ENCODE measurements at regions not wholly inside any gene's neighbourhood (a gene's known extent, or its start where the extent isn't known, plus 50 kb on each side); places are given as distances from the start of the nearest gene placed in this dataset.
"Not testable (repeated sequence)": the region's sequence is repeated elsewhere in the genome, so short reads cannot be mapped to it uniquely, and the experiment has no call there.

GRCh38 chr12:63508543-63508942 lies 159.8 kb downstream of the DPY19L2 start:
- DNase-seq, result no peak

GRCh38 chr12:63499567-63499966 lies 168.7 kb downstream of the DPY19L2 start:
- no peak for DNase-seq

GRCh38 chr12:63498239-63498638 lies 170.1 kb downstream of the DPY19L2 start:
- no peak for DNase-seq

GRCh38 chr12:63496654-63497053 lies 171.6 kb downstream of the DPY19L2 start:
- no peak for DNase-seq

GRCh38 chr12:63495974-63496373 lies 172.3 kb downstream of the DPY19L2 start:
- DNase-seq, result no peak

GRCh38 chr12:63493357-63493756 lies 174.9 kb downstream of the DPY19L2 start:
- DNase-seq, result not testable (repeated sequence)

- no peak for DNase-seq
Observed at GRCh38 chr12:63480186-63480585, 188.1 kb downstream of the DPY19L2 start.

GRCh38 chr12:63470161-63470560 lies 198.1 kb downstream of the DPY19L2 start:
- DNase-seq, result no peak

- DNase-seq, result no peak
Observed at GRCh38 chr12:63467951-63468350, 200.3 kb downstream of the DPY19L2 start.

GRCh38 chr12:63457857-63458256 lies 210.4 kb downstream of the DPY19L2 start:
- no peak for DNase-seq

GRCh38 chr12:63457428-63457827 lies 210.9 kb downstream of the DPY19L2 start:
- no peak for DNase-seq

GRCh38 chr12:63450816-63451215 lies 217.5 kb downstream of the DPY19L2 start:
- DNase-seq, result no peak

GRCh38 chr12:63450334-63450733 lies 218.0 kb downstream of the DPY19L2 start:
- DNase-seq, result no peak

- no peak for DNase-seq
Observed at GRCh38 chr12:63445224-63445880, 222.9 kb downstream of the DPY19L2 start.

- no peak for DNase-seq
Observed at GRCh38 chr12:63440048-63440447, 228.2 kb downstream of the DPY19L2 start.

- DNase-seq, result not testable (repeated sequence)
Observed at GRCh38 chr12:63434384-63434783, 233.9 kb downstream of the DPY19L2 start.

GRCh38 chr12:63427969-63428368 lies 240.3 kb downstream of the DPY19L2 start:
- not testable (repeated sequence) for DNase-seq

GRCh38 chr12:63427029-63427428 lies 241.3 kb downstream of the DPY19L2 start:
- DNase-seq, result peak; percentile 37

- DNase-seq, result no peak
Observed at GRCh38 chr12:63424671-63425070, 243.6 kb downstream of the DPY19L2 start.

- no peak for DNase-seq
Observed at GRCh38 chr12:63423839-63424238, 244.5 kb downstream of the DPY19L2 start.

- no peak for DNase-seq
Observed at GRCh38 chr12:63420206-63420644, 248.1 kb downstream of the DPY19L2 start.

GRCh38 chr12:63419154-63419553 lies 249.1 kb downstream of the DPY19L2 start:
- DNase-seq, result no peak

- DNase-seq, result no peak
Observed at GRCh38 chr12:63416788-63417187, 251.5 kb downstream of the DPY19L2 start.

- DNase-seq, result no peak
Observed at GRCh38 chr12:63415357-63415756, 252.9 kb downstream of the DPY19L2 start.

- DNase-seq, result no peak
Observed at GRCh38 chr12:63410197-63410596, 258.1 kb downstream of the DPY19L2 start.

All from left hindlimb (tissue), 1 donor.